HCT116 (cell line): ENCODE measurements at regions not wholly inside any gene's neighbourhood (a gene's known extent, or its start where the extent isn't known, plus 50 kb on each side); places are given as distances from the start of the nearest gene placed in this dataset.

Experiments used
- ATAC-seq: fragments of 200-7000 bp; cut with Tn5 transposase; 2 replicates; pipeline ENCODE4 v1.9.1; 2020; ENCODE audit warnings: mild to moderate bottlenecking, moderate library complexity
- BruUV-seq: library from RNA; stranded (reverse); fragments of 400-500 nt; replicated peaks from 2 replicates; lab custom pipeline; 2021; lab: Mats Ljungman, UMichigan
- CTCF ChIA-PET: fragments of 300-600 bp; sonication (Branson Sonifier 250); formaldehyde crosslinking; loops from one replicate; lab custom pipeline; 2021; ENCODE audit warnings: antibody characterized with exemption; lab: Charles Lee
- POLR2A ChIA-PET: fragments of 300-600, 350-600 bp; sonication (Branson Sonifier 250); formaldehyde crosslinking; loops from one replicate; lab custom pipeline; 2021; ENCODE audit warnings: antibody characterized with exemption; lab: Charles Lee
- RAD21 ChIA-PET, 2 experiments: fragments of 300-600 bp; sonication (Branson Sonifier 250); formaldehyde crosslinking; loops; one replicate each; lab custom pipeline; 2023; ENCODE audit warnings: low total read pairs in 2 of 2; ENCODE audit not compliant: uncharacterized antibody in 2 of 2, unreplicated experiment in 2 of 2, low non-redundant PET in 1 of 2; lab: Charles Lee
- DNase-seq: peaks from one replicate; pipeline ENCODE4 v3.0.0-alpha.2; 2010; ENCODE audit warnings: low read depth, low spot score
- H2AFZ ChIP-seq: fragments of 200-600 bp; shearing (Covaris generic), sonication (generic); 2 replicates; pipeline ENCODE4 v1.6.1; 2017; ENCODE audit warnings: low read depth, mixed run types, mixed read lengths, antibody characterized with exemption, low read length; ENCODE audit not compliant: poor library complexity, severe bottlenecking
- H3K27ac ChIP-seq: 2 replicates; pipeline ENCODE4 v1.5.1; 2012; ENCODE audit warnings: low read depth, low read length
- H3K27me3 ChIP-seq: fragments of 200-600 bp; sonication (generic); 2 replicates; pipeline ENCODE4 v1.6.1; 2016; ENCODE audit warnings: mixed run types, low read length, mixed read lengths; ENCODE audit not compliant: insufficient read depth
- H3K36me3 ChIP-seq, 2 experiments: fragments of 200-500 bp in 1 of 2; fragments of 200-600 bp in 1 of 2; sonication (Bioruptor generic) in 1 of 2; sonication (generic) in 1 of 2; 2 replicates each; pipeline versions ENCODE4 v1.5.1 to v1.6.1; 2014 to 2016; ENCODE audit warnings: low read length in 2 of 2, inconsistent platforms in 1 of 2, mixed read lengths in 1 of 2, mixed run types in 1 of 2; ENCODE audit not compliant: insufficient read depth in 2 of 2, control insufficient read depth in 1 of 2
- H3K4me1 ChIP-seq, 2 experiments: fragments of 200-600 bp in 1 of 2; sonication (generic) in 1 of 2; 2 replicates each; pipeline versions ENCODE4 v1.5.1 to v1.6.1; 2012 to 2017; ENCODE audit warnings: low read length in 2 of 2, inconsistent platforms in 1 of 2, mild to moderate bottlenecking in 1 of 2, mixed read lengths in 1 of 2, mixed run types in 1 of 2, moderate library complexity in 1 of 2; ENCODE audit not compliant: insufficient read depth in 2 of 2, control insufficient read depth in 1 of 2
- H3K4me2 ChIP-seq: fragments of 200-600 bp; sonication (generic); 2 replicates; pipeline ENCODE4 v1.6.1; 2017; ENCODE audit warnings: mixed run types, low read length, mixed read lengths
- H3K4me3 ChIP-seq, 2 experiments: fragments of 200-600 bp in 1 of 2; sonication (generic) in 1 of 2; replicated peaks in 1 of 2; 2 replicates each; pipeline ENCODE4 v1.5.1; 2011 to 2016; ENCODE audit warnings: low read length in 2 of 2, control low read depth in 1 of 2, low read depth in 1 of 2, mild to moderate bottlenecking in 1 of 2, mixed read lengths in 1 of 2, mixed run types in 1 of 2
- H3K79me2 ChIP-seq: fragments of 200-600 bp; sonication (generic); 2 replicates; pipeline ENCODE4 v1.6.1; 2017; ENCODE audit warnings: mild to moderate bottlenecking, mixed run types, low read length, moderate library complexity, mixed read lengths; ENCODE audit not compliant: insufficient read depth
- H3K9ac ChIP-seq: fragments of 200-600 bp; sonication (generic); 2 replicates; pipeline ENCODE4 v1.6.1; 2016; ENCODE audit warnings: low read length, mixed read lengths
- H3K9me2 ChIP-seq: fragments of 200-600 bp; sonication (generic), shearing (Covaris generic); 2 replicates; pipeline ENCODE4 v1.6.1; 2017; ENCODE audit warnings: mixed run types, mild to moderate bottlenecking, moderate library complexity; ENCODE audit not compliant: insufficient read depth
- H3K9me3 ChIP-seq, 2 experiments: fragments of 200-500 bp in 1 of 2; fragments of 200-600 bp in 1 of 2; sonication (Bioruptor generic) in 1 of 2; sonication (generic) in 1 of 2; 2 replicates each; pipeline ENCODE4 v1.6.1; 2014 to 2017; ENCODE audit warnings: low read length in 2 of 2, mixed read lengths in 2 of 2, inconsistent platforms in 1 of 2, low read depth in 1 of 2, mild to moderate bottlenecking in 1 of 2, mixed run types in 1 of 2, moderate library complexity in 1 of 2; ENCODE audit not compliant: control insufficient read depth in 1 of 2, insufficient read depth in 1 of 2
- H4K20me1 ChIP-seq: fragments of 200-600 bp; sonication (generic), shearing (Covaris generic); 2 replicates; pipeline ENCODE4 v1.6.1; 2017; ENCODE audit warnings: mixed run types, mild to moderate bottlenecking, moderate library complexity; ENCODE audit not compliant: insufficient read depth
- CBX3 ChIP-seq: IDR thresholded peaks from 2 replicates; pipeline ENCODE4 v1.6.1; 2012; ENCODE audit warnings: low read depth
- EGR1 ChIP-seq: IDR thresholded peaks from 2 replicates; pipeline ENCODE4 v1.6.1; 2012; ENCODE audit warnings: low read depth
- JUND ChIP-seq: IDR thresholded peaks from 2 replicates; pipeline ENCODE4 v1.6.1; 2012
- POLR2AphosphoS5 ChIP-seq: IDR thresholded peaks from 2 replicates; pipeline ENCODE4 v1.6.1; 2011; ENCODE audit warnings: mild to moderate bottlenecking, low read depth, low read length, moderate library complexity
- SRF ChIP-seq: IDR thresholded peaks from 2 replicates; pipeline ENCODE4 v1.6.1; 2012; ENCODE audit warnings: low read depth
- YY1 ChIP-seq: IDR thresholded peaks from 2 replicates; pipeline ENCODE4 v1.6.1; 2011; ENCODE audit warnings: low read length, low read depth, moderate library complexity, mild to moderate bottlenecking; ENCODE audit not compliant: insufficient replicate concordance; ENCODE audit errors: extremely low read depth
- ZNF274 ChIP-seq: fragments of 200-500 bp; sonication (Bioruptor generic); IDR thresholded peaks from 2 replicates; pipeline ENCODE4 v1.6.1; 2014; ENCODE audit warnings: mild to moderate bottlenecking, low read depth, low read length, inconsistent platforms
- intact Hi-C: fragments of 100-400 bp; cut with micrococcal nuclease; formaldehyde crosslinking; loops from 2 replicates; pipeline ENCODE4 v1.10.0; 2022
- TF ChIP-seq, protein P1 (sequence below): IDR thresholded peaks from 2 replicates; pipeline ENCODE4 v1.6.1; 2011; ENCODE audit warnings: mild to moderate bottlenecking, low read length, moderate library complexity; ENCODE audit not compliant: insufficient replicate concordance; ENCODE audit errors: extremely low read depth
- TF ChIP-seq, protein P2 (sequence below): IDR thresholded peaks from 2 replicates; pipeline ENCODE4 v1.6.1; 2012
- TF ChIP-seq, protein P3 (sequence below), 3 experiments: fragments of 200-600 bp in 1 of 3; sonication (generic) in 1 of 3; IDR thresholded peaks in 2 of 3; conservative IDR thresholded peaks in 1 of 3; 2 replicates each; pipeline ENCODE4 v1.5.1; 2012 to 2017; ENCODE audit warnings: low read depth in 2 of 3, low read length in 2 of 3, antibody characterized with exemption in 1 of 3, borderline replicate concordance in 1 of 3, control low read depth in 1 of 3, mild to moderate bottlenecking in 1 of 3, mixed read lengths in 1 of 3, mixed run types in 1 of 3, moderate library complexity in 1 of 3; ENCODE audit not compliant: insufficient read depth in 1 of 3

DNA sequence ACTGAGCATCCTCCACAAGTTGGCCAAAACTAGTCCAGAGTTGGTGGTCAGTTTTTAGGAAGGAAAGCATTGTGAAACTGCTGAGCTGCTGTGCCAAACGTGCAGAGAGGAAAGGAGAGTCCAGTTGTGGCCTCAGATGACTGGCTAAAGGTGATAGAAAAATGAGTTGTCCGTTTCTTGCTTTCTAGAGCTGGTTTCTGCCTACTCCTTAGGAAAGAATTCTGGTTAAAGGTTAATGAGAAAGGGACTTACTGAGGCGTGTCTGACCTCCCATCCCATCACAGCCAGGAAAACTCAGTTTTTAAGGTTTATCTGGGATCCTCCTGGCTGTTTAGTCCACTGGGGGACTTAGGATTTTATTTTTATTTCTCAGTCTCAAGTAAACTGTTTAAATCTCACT is 1186.3 kb downstream of the UQCRFS1 start (continued):
- TF ChIP-seq, protein P1, sequence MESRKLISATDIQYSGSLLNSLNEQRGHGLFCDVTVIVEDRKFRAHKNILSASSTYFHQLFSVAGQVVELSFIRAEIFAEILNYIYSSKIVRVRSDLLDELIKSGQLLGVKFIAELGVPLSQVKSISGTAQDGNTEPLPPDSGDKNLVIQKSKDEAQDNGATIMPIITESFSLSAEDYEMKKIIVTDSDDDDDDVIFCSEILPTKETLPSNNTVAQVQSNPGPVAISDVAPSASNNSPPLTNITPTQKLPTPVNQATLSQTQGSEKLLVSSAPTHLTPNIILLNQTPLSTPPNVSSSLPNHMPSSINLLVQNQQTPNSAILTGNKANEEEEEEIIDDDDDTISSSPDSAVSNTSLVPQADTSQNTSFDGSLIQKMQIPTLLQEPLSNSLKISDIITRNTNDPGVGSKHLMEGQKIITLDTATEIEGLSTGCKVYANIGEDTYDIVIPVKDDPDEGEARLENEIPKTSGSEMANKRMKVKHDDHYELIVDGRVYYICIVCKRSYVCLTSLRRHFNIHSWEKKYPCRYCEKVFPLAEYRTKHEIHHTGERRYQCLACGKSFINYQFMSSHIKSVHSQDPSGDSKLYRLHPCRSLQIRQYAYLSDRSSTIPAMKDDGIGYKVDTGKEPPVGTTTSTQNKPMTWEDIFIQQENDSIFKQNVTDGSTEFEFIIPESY = no peak
- TF ChIP-seq JUND = no peak

DNA sequence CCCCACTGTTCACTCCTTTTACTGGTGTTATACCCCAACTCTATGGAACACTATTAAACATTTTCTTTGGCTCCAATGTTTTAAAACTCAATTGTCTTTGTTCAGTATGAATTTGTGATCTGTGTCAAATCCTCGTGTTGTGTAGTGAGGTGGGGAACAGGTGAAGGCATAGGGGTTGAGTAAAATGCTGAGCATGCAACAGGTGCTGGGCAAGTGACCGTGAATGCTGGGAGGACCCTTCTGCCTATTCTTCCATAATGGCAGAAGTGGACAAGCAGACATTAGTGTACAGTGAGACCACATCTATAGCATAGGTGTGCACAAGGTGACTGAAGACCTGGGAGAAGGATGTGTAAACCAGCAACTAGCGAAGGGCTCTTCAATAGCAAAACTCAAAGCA is 1188.0 kb downstream of the UQCRFS1 start:
- H3K4me2 ChIP-seq = no peak overlapping the region
- ChIA-PET RAD21 (no interaction called here), POLR2A (no interaction called here), CTCF (no interaction called here)
- H3K9ac ChIP-seq = no peak overlapping the region
- BruUV-seq = no TSS peak
- no peak for DNase-seq
- no peaks in the 10 kb centered on the region for H3K9me2 ChIP-seq
- no peak overlapping the region for H3K27ac ChIP-seq
- H3K36me3 ChIP-seq = no peaks in the 10 kb centered on the region
- peaks cover 0 to 28% of the 10 kb centered on the region in 2 experiments; a peak in 2 of 4 replicates for H3K9me3 ChIP-seq
- H2AFZ ChIP-seq = no peak overlapping the region
- H4K20me1 ChIP-seq = no peaks in the 10 kb centered on the region
- no peaks in the 10 kb centered on the region for H3K79me2 ChIP-seq
- no peaks in the 10 kb centered on the region for H3K4me1 ChIP-seq
- TF ChIP-seq, protein P2, sequence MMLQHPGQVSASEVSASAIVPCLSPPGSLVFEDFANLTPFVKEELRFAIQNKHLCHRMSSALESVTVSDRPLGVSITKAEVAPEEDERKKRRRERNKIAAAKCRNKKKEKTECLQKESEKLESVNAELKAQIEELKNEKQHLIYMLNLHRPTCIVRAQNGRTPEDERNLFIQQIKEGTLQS = no peak
- TF ChIP-seq, all 23 proteins: peak for 0
- Histone ChIP-seq H3K27me3 (no peaks in the 10 kb centered on the region), H3K4me3 (no peak overlapping the region)
- intact Hi-C loops = no loop called here
- ATAC-seq = no peak

DNA sequence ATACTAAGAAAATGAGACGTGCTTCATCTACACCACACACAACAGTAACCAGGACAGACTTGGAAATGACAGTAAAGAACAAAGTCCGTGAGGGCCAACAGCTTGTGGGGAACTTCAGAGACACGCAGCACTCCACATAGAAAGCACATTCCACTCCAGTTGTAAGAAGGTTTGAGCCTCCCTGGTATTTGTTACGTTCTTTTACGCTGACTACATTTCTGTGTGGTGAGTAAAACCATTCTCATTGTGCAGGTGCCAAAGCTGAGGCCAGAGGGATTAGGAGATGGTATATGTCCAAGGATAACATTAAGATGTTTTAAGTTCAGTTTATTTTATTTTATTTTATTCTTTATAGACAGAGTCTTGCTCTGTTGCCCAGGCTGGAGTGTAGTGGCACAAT is 1189.9 kb downstream of the UQCRFS1 start:
- BruUV-seq = no TSS peak
- CTCF ChIA-PET = no interaction called here

More for the DNA sequence above, 1189.9 kb downstream of the UQCRFS1 start:
- H3K27me3 ChIP-seq = no peaks in the 10 kb centered on the region
- H3K9ac ChIP-seq = no peak overlapping the region
- ChIA-PET RAD21 (no interaction called here), POLR2A (no interaction called here)
- TF ChIP-seq SRF (no peak), CBX3 (no peak), POLR2AphosphoS5 (no peak), ZNF274 (no peak), EGR1 (no peak), YY1 (no peak)
- TF ChIP-seq, protein P1 = no peak
- TF ChIP-seq, protein P3, sequence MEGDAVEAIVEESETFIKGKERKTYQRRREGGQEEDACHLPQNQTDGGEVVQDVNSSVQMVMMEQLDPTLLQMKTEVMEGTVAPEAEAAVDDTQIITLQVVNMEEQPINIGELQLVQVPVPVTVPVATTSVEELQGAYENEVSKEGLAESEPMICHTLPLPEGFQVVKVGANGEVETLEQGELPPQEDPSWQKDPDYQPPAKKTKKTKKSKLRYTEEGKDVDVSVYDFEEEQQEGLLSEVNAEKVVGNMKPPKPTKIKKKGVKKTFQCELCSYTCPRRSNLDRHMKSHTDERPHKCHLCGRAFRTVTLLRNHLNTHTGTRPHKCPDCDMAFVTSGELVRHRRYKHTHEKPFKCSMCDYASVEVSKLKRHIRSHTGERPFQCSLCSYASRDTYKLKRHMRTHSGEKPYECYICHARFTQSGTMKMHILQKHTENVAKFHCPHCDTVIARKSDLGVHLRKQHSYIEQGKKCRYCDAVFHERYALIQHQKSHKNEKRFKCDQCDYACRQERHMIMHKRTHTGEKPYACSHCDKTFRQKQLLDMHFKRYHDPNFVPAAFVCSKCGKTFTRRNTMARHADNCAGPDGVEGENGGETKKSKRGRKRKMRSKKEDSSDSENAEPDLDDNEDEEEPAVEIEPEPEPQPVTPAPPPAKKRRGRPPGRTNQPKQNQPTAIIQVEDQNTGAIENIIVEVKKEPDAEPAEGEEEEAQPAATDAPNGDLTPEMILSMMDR (IDR thresholded peaks at IDR 0.05 in 2 of 3, conservative IDR thresholded peaks at IDR 0.05 in 1 of 3; ENCODE audit: borderline replicate concordance in 1 of 3, insufficient read depth in 1 of 3, low read depth in 2 of 3, low read length in 2 of 3) = no peak
- intact Hi-C loops = no loop called here
- DNase-seq = no peak
- H3K9me3 ChIP-seq = peaks cover 0 to 37% of the 10 kb centered on the region in 2 experiments; a peak in 2 of 4 replicates
- no peaks in the 10 kb centered on the region for H3K9me2 ChIP-seq
- no peak overlapping the region for H2AFZ ChIP-seq
- ATAC-seq = no peak
- no peaks in the 10 kb centered on the region for H3K36me3 ChIP-seq
- H3K79me2 ChIP-seq = no peaks in the 10 kb centered on the region
- H3K4me3 ChIP-seq = no peak overlapping the region
- H3K4me2 ChIP-seq = no peak overlapping the region
- H3K27ac ChIP-seq = no peak overlapping the region
- no peaks in the 10 kb centered on the region for H4K20me1 ChIP-seq
- no peaks in the 10 kb centered on the region for H3K4me1 ChIP-seq
